Activated T-helper 2 cell treated with anti-CD3 and anti-CD28 coated beads, Interferon-gamma antibody, Interleukin-2, Interleukin-4, amounts not matched to agents 10 μg/mL and 5 μg/mL and 100 μg/mL, durations not matched to agents 14 hours and 24 hours and 36 hours (primary cell): ENCODE measurements at regions not wholly inside any gene's neighbourhood (a gene's known extent, or its start where the extent isn't known, plus 50 kb on each side); places are given as distances from the start of the nearest gene placed in this dataset.

ENCODE experiments used
- DNase-seq: peaks from one replicate; pipeline ENCODE4 v3.0.0; 2021; ENCODE audit warnings: low spot score
- H3K27ac Mint-ChIP-seq: one replicate; pipeline ENCODE4 v1.8.0; 2021; ENCODE audit warnings: mixed read lengths
- H3K27me3 Mint-ChIP-seq: one replicate; pipeline ENCODE4 v1.8.0; 2021; ENCODE audit warnings: low read depth, mixed read lengths
- H3K36me3 Mint-ChIP-seq: one replicate; pipeline ENCODE4 v1.8.0; 2021; ENCODE audit warnings: low read depth, mixed read lengths
- H3K4me1 Mint-ChIP-seq: one replicate; pipeline ENCODE4 v1.8.0; 2021; ENCODE audit warnings: low read depth, mixed read lengths
- H3K4me3 Mint-ChIP-seq: one replicate; pipeline ENCODE4 v1.8.0; 2021; ENCODE audit warnings: low read depth, mild to moderate bottlenecking, moderate library complexity, mixed read lengths
- H3K9me3 Mint-ChIP-seq: one replicate; pipeline ENCODE4 v1.8.0; 2021; ENCODE audit warnings: mixed read lengths
- intact Hi-C: fragments of 100-400 bp; cut with micrococcal nuclease; formaldehyde crosslinking; loops from one replicate; pipeline ENCODE4 v1.15.1; 2023

- Mint-ChIP-seq H3K27ac (no peak overlapping the region), H3K9me3 (no peaks in the 10 kb centered on the region), H3K36me3 (no peaks in the 10 kb centered on the region), H3K27me3 (no peaks in the 10 kb centered on the region), H3K4me3 (no peak overlapping the region), H3K4me1 (no peaks in the 10 kb centered on the region)
- intact Hi-C loops: no loop called here
- DNase-seq: no peak
Measured at GRCh38 chr22:27441706-27442475, 359.7 kb downstream of the MN1 start.

GRCh38 chr22:27443306-27443705, 358.2 kb downstream of the MN1 start:
- no peaks in the 10 kb centered on the region for H3K9me3 Mint-ChIP-seq
- intact Hi-C loops: no loop called here
- H3K4me1 Mint-ChIP-seq: no peaks in the 10 kb centered on the region
- H3K4me3 Mint-ChIP-seq: no peak overlapping the region
- H3K27ac Mint-ChIP-seq: no peak overlapping the region
- DNase-seq: no peak
- no peaks in the 10 kb centered on the region for H3K36me3 Mint-ChIP-seq
- no peaks in the 10 kb centered on the region for H3K27me3 Mint-ChIP-seq

- DNase-seq: no peak
- Mint-ChIP-seq H3K4me3 (no peak overlapping the region), H3K4me1 (no peaks in the 10 kb centered on the region), H3K9me3 (no peaks in the 10 kb centered on the region), H3K27me3 (no peaks in the 10 kb centered on the region), H3K27ac (no peak overlapping the region), H3K36me3 (no peaks in the 10 kb centered on the region)
- intact Hi-C loops: no loop called here
Measured at GRCh38 chr22:27445881-27446280, 355.7 kb downstream of the MN1 start.

- Mint-ChIP-seq H3K27ac (no peak overlapping the region), H3K36me3 (no peaks in the 10 kb centered on the region), H3K9me3 (peaks cover 4% of the 10 kb centered on the region), H3K27me3 (no peaks in the 10 kb centered on the region), H3K4me1 (no peaks in the 10 kb centered on the region), H3K4me3 (no peak overlapping the region)
- intact Hi-C loops: no loop called here
- no peak for DNase-seq
Measured at GRCh38 chr22:27447289-27447688, 354.3 kb downstream of the MN1 start.

GRCh38 chr22:27450448-27450847, 351.1 kb downstream of the MN1 start:
- no peaks in the 10 kb centered on the region for H3K27me3 Mint-ChIP-seq
- no peaks in the 10 kb centered on the region for H3K36me3 Mint-ChIP-seq
- intact Hi-C loops: no loop called here
- no peak for DNase-seq
- H3K27ac Mint-ChIP-seq: no peak overlapping the region
- no peaks in the 10 kb centered on the region for H3K4me1 Mint-ChIP-seq
- peaks cover 4% of the 10 kb centered on the region for H3K9me3 Mint-ChIP-seq
- H3K4me3 Mint-ChIP-seq: no peak overlapping the region

- no peaks in the 10 kb centered on the region for H3K4me1 Mint-ChIP-seq
- H3K9me3 Mint-ChIP-seq: peaks cover 4% of the 10 kb centered on the region
- H3K27ac Mint-ChIP-seq: no peak overlapping the region
- H3K4me3 Mint-ChIP-seq: no peak overlapping the region
- DNase-seq: no peak
- H3K27me3 Mint-ChIP-seq: no peaks in the 10 kb centered on the region
- intact Hi-C loops: no loop called here
- H3K36me3 Mint-ChIP-seq: no peaks in the 10 kb centered on the region
Measured at GRCh38 chr22:27452245-27452644, 349.3 kb downstream of the MN1 start.

- no peaks in the 10 kb centered on the region for H3K4me1 Mint-ChIP-seq
- H3K27me3 Mint-ChIP-seq: no peaks in the 10 kb centered on the region
- H3K9me3 Mint-ChIP-seq: peaks cover 4% of the 10 kb centered on the region
- DNase-seq: no peak
- intact Hi-C loops: no loop called here
- no peaks in the 10 kb centered on the region for H3K36me3 Mint-ChIP-seq
- H3K4me3 Mint-ChIP-seq: no peak overlapping the region
- no peak overlapping the region for H3K27ac Mint-ChIP-seq
Measured at GRCh38 chr22:27452922-27453321, 348.6 kb downstream of the MN1 start.

GRCh38 chr22:27453725-27454124, 347.8 kb downstream of the MN1 start:
- Mint-ChIP-seq H3K9me3 (peaks cover 4% of the 10 kb centered on the region), H3K27ac (no peak overlapping the region), H3K36me3 (no peaks in the 10 kb centered on the region), H3K27me3 (no peaks in the 10 kb centered on the region), H3K4me3 (no peak overlapping the region), H3K4me1 (no peaks in the 10 kb centered on the region)
- intact Hi-C loops: no loop called here
- no peak for DNase-seq

GRCh38 chr22:27454807-27455450, 346.6 kb downstream of the MN1 start:
- Mint-ChIP-seq H3K9me3 (peaks cover 4% of the 10 kb centered on the region), H3K4me1 (no peaks in the 10 kb centered on the region), H3K27me3 (no peaks in the 10 kb centered on the region), H3K27ac (no peak overlapping the region), H3K4me3 (no peak overlapping the region), H3K36me3 (no peaks in the 10 kb centered on the region)
- no peak for DNase-seq
- intact Hi-C loops: no loop called here

- no peaks in the 10 kb centered on the region for H3K4me1 Mint-ChIP-seq
- H3K9me3 Mint-ChIP-seq: peaks cover 4% of the 10 kb centered on the region
Measured at GRCh38 chr22:27455526-27455925, 346.0 kb downstream of the MN1 start.

GRCh38 chr22:27456696-27457503, 344.7 kb downstream of the MN1 start:
- Mint-ChIP-seq H3K4me3 (no peak overlapping the region), H3K27ac (no peak overlapping the region), H3K9me3 (no peaks in the 10 kb centered on the region), H3K36me3 (no peaks in the 10 kb centered on the region), H3K27me3 (no peaks in the 10 kb centered on the region), H3K4me1 (no peaks in the 10 kb centered on the region)
- intact Hi-C loops: no loop called here
- no peak for DNase-seq

More at GRCh38 chr22:27455526-27455925, 346.0 kb downstream of the MN1 start:
- Mint-ChIP-seq H3K27ac (no peak overlapping the region), H3K27me3 (no peaks in the 10 kb centered on the region), H3K36me3 (no peaks in the 10 kb centered on the region), H3K4me3 (no peak overlapping the region)
- intact Hi-C loops: no loop called here
- no peak for DNase-seq

GRCh38 chr22:27459999-27460398, 341.6 kb downstream of the MN1 start:
- Mint-ChIP-seq H3K36me3 (no peaks in the 10 kb centered on the region), H3K27me3 (no peaks in the 10 kb centered on the region), H3K9me3 (no peaks in the 10 kb centered on the region), H3K4me3 (no peak overlapping the region), H3K27ac (no peak overlapping the region), H3K4me1 (no peaks in the 10 kb centered on the region)
- no peak for DNase-seq
- intact Hi-C loops: no loop called here
